ENCODE measurements at regions not wholly inside any gene's neighbourhood (a gene's known extent, or its start where the extent isn't known, plus 50 kb on each side); places are given as distances from the start of the nearest gene placed in this dataset.

GRCh38 chr12:58978717-58979116 is 58.4 kb upstream of the LRIG3 start:
- Histone ChIP-seq H3K14ac (ENCODE audit: insufficient read depth, low read length) (no peak overlapping the region), H3K9me3 (ENCODE audit: control insufficient read depth, low read depth, low read length) (no peaks in the 10 kb centered on the region), H3K79me2 (ENCODE audit: insufficient read depth, low read length) (no peaks in the 10 kb centered on the region), H3K4me2 (ENCODE audit: insufficient read depth, insufficient read length, low read length) (no peak overlapping the region), H3K27ac (ENCODE audit: insufficient read length, low read depth, low read length) (no peak overlapping the region), H2BK15ac (ENCODE audit: low read depth, low read length) (no peak overlapping the region), H3K23me2 (ENCODE audit: insufficient read length, low read depth, low read length, poor library complexity, severe bottlenecking) (no peaks in the 10 kb centered on the region), H3T11ph (ENCODE audit: low read length) (no peak overlapping the region), H3K9ac (ENCODE audit: extremely low read depth, insufficient read length, low read length) (no peak overlapping the region), H4K91ac (ENCODE audit: insufficient read length, low read depth, low read length) (no peak overlapping the region), H2BK5ac (ENCODE audit: insufficient read length, low read length) (no peak overlapping the region), H4K5ac (ENCODE audit: insufficient read length, low read depth, low read length) (no peak overlapping the region), H4K8ac (replicated peaks; ENCODE audit: insufficient read length, low read depth, low read length) (no peak overlapping the region), H2BK12ac (ENCODE audit: insufficient read length, low read depth, low read length) (no peak overlapping the region), H3K56ac (ENCODE audit: insufficient read length, low read depth, low read length) (no peak overlapping the region), H2AK5ac (ENCODE audit: insufficient read length, low read length) (no peak overlapping the region), H2AFZ (ENCODE audit: low read length) (no peak overlapping the region), H3K4me1 (ENCODE audit: insufficient read depth, low read length) (no peaks in the 10 kb centered on the region), H3K27me3 (ENCODE audit: insufficient read depth, low read length) (no peaks in the 10 kb centered on the region), H2BK20ac (ENCODE audit: low read depth, low read length, poor library complexity, severe bottlenecking) (no peak overlapping the region), H4K20me1 (ENCODE audit: control insufficient read depth, insufficient read depth, insufficient read length) (no peaks in the 10 kb centered on the region), H3K79me1 (ENCODE audit: insufficient read depth, low read depth, low read length, poor library complexity, severe bottlenecking) (no peaks in the 10 kb centered on the region), H3K18ac (ENCODE audit: insufficient read length, low read depth, low read length) (no peak overlapping the region), H3K4ac (ENCODE audit: low read depth, low read length) (no peak overlapping the region), H3K23ac (ENCODE audit: insufficient read length, low read depth, low read length) (no peak overlapping the region), H2BK120ac (ENCODE audit: low read depth, low read length, poor library complexity, severe bottlenecking) (no peak overlapping the region)
- H3K4me1 Mint-ChIP-seq = no peaks in the 10 kb centered on the region
- H3K36me3 Mint-ChIP-seq (ENCODE audit: insufficient read depth in 1 of 3, low read depth in 3 of 3) = no peaks in the 10 kb centered on the region
- no CpG with 5 or more reads among the region's 3 CpGs for WGBS (ENCODE audit: extremely low coverage, insufficient read length, low lambda C conversion rate)
- no peak overlapping the region for H3K4me3 Mint-ChIP-seq
- no peak overlapping the region for H3K27ac Mint-ChIP-seq
- DNase-seq = no peak
- no peaks in the 10 kb centered on the region for H3K27me3 Mint-ChIP-seq (ENCODE audit: low read depth)
- no peak for TF ChIP-seq CTCF (conservative IDR thresholded peaks at IDR 0.05)
- H3K9me3 Mint-ChIP-seq = no peaks in the 10 kb centered on the region
